ENCODE measurements at regions not wholly inside any gene's neighbourhood (a gene's known extent, or its start where the extent isn't known, plus 50 kb on each side); places are given as distances from the start of the nearest gene placed in this dataset.

DNA sequence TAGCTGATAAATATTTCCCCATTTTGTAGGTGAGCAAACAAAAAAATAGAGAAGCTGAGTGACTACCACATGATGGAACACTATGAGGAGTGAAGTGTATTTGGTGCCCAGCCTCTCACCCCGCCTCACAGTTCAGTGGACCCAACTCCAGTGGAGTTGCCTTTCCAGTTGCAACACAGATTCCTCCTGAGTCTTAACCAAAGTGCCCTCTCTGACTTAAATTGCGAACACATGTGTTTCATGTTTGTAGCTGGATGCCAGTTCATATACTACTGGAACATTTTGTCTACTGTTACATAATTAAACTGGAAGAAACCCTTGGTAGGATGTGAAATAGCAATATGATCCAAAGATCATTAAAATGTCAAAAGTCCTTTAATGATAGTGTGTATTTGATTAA, 448.9 kb downstream of the COL12A1 start:
- TF ChIP-seq TAF1 (IDR thresholded peaks at IDR 0.05; ENCODE audit: borderline replicate concordance, insufficient read depth, low read length) = no peak
- TF ChIP-seq POLR2AphosphoS5 (IDR thresholded peaks at IDR 0.05; ENCODE audit: low read depth, low read length) = no peak

DNA sequence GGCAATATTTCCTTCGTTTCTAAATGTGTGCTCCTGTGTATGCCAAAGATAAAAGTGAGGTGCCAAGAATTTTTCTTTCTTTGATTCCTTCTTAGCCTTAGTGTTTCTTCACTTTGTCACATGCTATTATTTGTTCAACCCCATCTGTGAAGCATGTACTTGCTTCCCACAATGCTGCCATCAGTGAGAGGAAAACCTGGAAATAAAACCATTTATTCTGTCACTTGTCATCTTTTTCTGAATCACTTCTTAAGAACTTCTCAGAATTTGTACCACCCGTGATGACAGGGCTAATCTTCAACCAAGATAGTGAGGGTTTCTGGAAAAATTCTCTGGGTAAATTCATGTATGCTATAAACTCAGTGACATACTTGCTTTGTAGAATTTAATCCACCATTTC, 450.1 kb downstream of the COL12A1 start:
- TF ChIP-seq POLR2AphosphoS5 (IDR thresholded peaks at IDR 0.05; ENCODE audit: low read depth, low read length) = no peak
- TF ChIP-seq SIN3A (IDR thresholded peaks at IDR 0.05; ENCODE audit: borderline replicate concordance, insufficient read depth, low read length) = no peak
- no peak for TF ChIP-seq TAF1 (IDR thresholded peaks at IDR 0.05; ENCODE audit: borderline replicate concordance, insufficient read depth, low read length)
- TF ChIP-seq FOXP2 (optimal IDR thresholded peaks at IDR 0.05; ENCODE audit: borderline replicate concordance, extremely low read depth, extremely low read length, insufficient read depth) = no peak
- TF ChIP-seq, protein P1, sequence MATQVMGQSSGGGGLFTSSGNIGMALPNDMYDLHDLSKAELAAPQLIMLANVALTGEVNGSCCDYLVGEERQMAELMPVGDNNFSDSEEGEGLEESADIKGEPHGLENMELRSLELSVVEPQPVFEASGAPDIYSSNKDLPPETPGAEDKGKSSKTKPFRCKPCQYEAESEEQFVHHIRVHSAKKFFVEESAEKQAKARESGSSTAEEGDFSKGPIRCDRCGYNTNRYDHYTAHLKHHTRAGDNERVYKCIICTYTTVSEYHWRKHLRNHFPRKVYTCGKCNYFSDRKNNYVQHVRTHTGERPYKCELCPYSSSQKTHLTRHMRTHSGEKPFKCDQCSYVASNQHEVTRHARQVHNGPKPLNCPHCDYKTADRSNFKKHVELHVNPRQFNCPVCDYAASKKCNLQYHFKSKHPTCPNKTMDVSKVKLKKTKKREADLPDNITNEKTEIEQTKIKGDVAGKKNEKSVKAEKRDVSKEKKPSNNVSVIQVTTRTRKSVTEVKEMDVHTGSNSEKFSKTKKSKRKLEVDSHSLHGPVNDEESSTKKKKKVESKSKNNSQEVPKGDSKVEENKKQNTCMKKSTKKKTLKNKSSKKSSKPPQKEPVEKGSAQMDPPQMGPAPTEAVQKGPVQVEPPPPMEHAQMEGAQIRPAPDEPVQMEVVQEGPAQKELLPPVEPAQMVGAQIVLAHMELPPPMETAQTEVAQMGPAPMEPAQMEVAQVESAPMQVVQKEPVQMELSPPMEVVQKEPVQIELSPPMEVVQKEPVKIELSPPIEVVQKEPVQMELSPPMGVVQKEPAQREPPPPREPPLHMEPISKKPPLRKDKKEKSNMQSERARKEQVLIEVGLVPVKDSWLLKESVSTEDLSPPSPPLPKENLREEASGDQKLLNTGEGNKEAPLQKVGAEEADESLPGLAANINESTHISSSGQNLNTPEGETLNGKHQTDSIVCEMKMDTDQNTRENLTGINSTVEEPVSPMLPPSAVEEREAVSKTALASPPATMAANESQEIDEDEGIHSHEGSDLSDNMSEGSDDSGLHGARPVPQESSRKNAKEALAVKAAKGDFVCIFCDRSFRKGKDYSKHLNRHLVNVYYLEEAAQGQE (IDR thresholded peaks at IDR 0.05; ENCODE audit: insufficient read depth in 1 of 2, low read depth in 2 of 2, low read length in 2 of 2) = no peak

DNA sequence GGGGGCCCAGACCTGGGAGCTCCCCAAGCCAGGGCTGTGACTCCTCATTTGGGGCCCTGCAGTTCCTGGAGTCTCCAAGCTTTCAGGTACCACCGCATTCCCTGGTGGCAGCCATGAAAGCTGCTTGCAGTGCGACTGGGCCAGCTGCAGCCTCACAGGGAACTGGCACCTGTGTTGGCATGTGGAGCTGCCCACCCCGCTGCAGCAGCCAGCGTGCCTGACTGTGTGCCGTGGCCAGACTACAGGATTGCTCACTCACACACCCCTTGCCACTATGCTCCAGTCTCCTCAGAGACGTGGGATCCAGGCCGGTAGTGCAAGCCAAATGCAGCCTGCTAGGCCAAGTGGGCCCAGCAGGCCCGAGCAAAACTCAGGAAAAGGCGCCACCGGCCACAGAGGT, 450.7 kb downstream of the COL12A1 start:
- TF ChIP-seq, protein P1 (IDR thresholded peaks at IDR 0.05; ENCODE audit: insufficient read depth in 1 of 2, low read depth in 2 of 2, low read length in 2 of 2) = no peak
- no peak for TF ChIP-seq POLR2AphosphoS5 (IDR thresholded peaks at IDR 0.05; ENCODE audit: low read depth, low read length)
- no peak for TF ChIP-seq FOXP2 (optimal IDR thresholded peaks at IDR 0.05; ENCODE audit: borderline replicate concordance, extremely low read depth, extremely low read length, insufficient read depth)
- no peak for TF ChIP-seq TAF1 (IDR thresholded peaks at IDR 0.05; ENCODE audit: borderline replicate concordance, insufficient read depth, low read length)
- TF ChIP-seq SIN3A (IDR thresholded peaks at IDR 0.05; ENCODE audit: borderline replicate concordance, insufficient read depth, low read length) = no peak

DNA sequence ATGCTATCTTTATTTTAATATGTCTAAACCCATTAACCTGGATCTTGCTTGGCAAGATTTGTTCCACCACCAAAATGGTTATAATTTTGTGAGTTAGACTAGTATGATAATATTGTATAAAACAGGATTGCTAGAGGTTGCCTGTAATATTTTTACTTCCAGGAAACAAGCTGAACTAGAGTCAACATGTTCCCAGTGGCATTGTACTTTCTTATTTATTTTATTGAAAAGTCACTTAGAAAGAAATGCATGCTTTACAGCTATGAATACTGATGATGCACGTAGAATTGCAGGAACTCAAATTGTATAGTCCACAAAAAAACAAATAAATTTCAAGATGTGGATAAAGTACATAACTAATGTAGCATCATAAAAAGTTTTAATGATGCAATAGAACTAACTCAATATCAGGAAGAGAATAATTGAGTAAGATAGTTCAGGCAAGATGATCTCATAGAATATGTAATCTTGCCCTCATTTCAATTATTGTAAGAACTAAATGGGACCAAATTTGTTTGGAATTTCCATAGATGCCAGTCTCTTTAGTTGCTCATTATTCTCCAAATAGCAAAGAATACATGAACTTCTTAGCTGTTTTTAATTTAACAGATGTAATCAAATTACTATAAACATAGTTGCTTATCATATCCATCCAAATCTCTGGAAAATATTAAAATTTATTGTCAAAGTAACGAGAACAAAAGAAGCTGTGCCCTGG, 451.8 kb downstream of the COL12A1 start:
- TF ChIP-seq POLR2AphosphoS5 (IDR thresholded peaks at IDR 0.05; ENCODE audit: low read depth, low read length) (no peak), SIN3A (IDR thresholded peaks at IDR 0.05; ENCODE audit: borderline replicate concordance, insufficient read depth, low read length) (no peak), TAF1 (IDR thresholded peaks at IDR 0.05; ENCODE audit: borderline replicate concordance, insufficient read depth, low read length) (no peak), FOXP2 (optimal IDR thresholded peaks at IDR 0.05; ENCODE audit: borderline replicate concordance, extremely low read depth, extremely low read length, insufficient read depth) (no peak)
- TF ChIP-seq, protein P1 (IDR thresholded peaks at IDR 0.05; ENCODE audit: insufficient read depth in 1 of 2, low read depth in 2 of 2, low read length in 2 of 2) = no peak

DNA sequence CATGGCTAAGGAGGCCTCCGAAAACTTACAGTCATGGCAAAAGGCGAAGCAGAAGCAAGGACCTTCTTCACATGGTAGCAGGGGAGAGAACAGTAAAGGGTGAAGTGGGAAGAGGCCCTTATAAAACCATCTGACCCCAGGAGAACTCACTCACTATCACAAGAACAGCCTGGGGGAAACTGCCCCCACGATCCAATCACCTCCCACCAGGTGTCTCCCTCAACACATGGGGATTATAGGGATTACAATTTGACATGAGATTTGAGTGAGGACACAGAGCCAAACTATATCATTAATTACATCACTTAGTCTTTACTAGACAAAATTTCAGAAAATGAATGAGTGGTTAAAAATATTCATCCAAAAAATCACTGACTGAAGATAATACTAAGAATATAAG, 453.6 kb downstream of the COL12A1 start:
- TF ChIP-seq FOXP2 (optimal IDR thresholded peaks at IDR 0.05; ENCODE audit: borderline replicate concordance, extremely low read depth, extremely low read length, insufficient read depth) (no peak), POLR2AphosphoS5 (IDR thresholded peaks at IDR 0.05; ENCODE audit: low read depth, low read length) (no peak), SIN3A (IDR thresholded peaks at IDR 0.05; ENCODE audit: borderline replicate concordance, insufficient read depth, low read length) (no peak), TAF1 (IDR thresholded peaks at IDR 0.05; ENCODE audit: borderline replicate concordance, insufficient read depth, low read length) (no peak)
- TF ChIP-seq, protein P1 (IDR thresholded peaks at IDR 0.05; ENCODE audit: insufficient read depth in 1 of 2, low read depth in 2 of 2, low read length in 2 of 2) = no peak

Measured in PFSK-1 (cell line).